HG03439 (cell line): ENCODE measurements at regions not wholly inside any gene's neighbourhood (a gene's known extent, or its start where the extent isn't known, plus 50 kb on each side); places are given as distances from the start of the nearest gene placed in this dataset.

Experiments
- ATAC-seq: cut with Tn5 transposase; IDR thresholded peaks from one replicate; pipeline ENCODE4 v1.9.1; 2021; ENCODE audit warnings: mild to moderate bottlenecking, moderate library complexity; ENCODE audit not compliant: unreplicated experiment

DNA sequence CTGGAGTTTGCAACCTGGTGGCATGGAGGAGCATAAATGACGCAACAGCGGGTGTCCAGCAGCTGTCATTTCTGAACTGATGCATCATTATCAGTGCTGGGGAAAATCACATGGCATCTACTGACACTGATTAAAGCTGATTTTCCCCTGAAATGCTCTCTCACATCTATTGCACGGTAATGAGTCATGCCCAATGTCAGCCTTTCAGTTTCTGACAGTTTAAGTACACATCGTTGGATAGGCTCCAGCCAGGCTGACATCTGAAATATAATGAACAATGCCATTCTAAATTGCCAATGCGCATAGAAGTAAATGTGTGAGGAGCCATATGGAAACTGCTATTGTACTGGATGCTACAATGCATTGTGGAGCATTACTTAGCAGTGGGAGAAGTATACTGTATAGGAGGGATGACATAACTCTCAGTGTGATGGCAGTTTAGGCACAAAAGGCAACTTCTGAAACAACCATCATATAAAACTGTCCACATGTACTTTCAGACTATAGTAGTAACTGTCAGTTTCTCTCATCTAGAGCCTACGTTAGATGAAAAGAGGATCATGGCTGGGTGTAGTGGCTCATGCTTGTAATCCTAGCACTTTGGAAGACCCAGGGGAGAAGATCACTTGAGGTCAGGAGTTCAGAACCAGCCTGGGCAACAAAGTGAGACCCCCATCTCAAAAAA lies 389.3 kb upstream of the DMAC1 start:
- ATAC-seq, result no peak

- ATAC-seq, result no peak
Observed at GRCh38 chr9:8186560-8186959, 387.0 kb upstream of the DMAC1 start.

- ATAC-seq, result no peak
Observed at GRCh38 chr9:8183618-8184017, 384.0 kb upstream of the DMAC1 start.

DNA sequence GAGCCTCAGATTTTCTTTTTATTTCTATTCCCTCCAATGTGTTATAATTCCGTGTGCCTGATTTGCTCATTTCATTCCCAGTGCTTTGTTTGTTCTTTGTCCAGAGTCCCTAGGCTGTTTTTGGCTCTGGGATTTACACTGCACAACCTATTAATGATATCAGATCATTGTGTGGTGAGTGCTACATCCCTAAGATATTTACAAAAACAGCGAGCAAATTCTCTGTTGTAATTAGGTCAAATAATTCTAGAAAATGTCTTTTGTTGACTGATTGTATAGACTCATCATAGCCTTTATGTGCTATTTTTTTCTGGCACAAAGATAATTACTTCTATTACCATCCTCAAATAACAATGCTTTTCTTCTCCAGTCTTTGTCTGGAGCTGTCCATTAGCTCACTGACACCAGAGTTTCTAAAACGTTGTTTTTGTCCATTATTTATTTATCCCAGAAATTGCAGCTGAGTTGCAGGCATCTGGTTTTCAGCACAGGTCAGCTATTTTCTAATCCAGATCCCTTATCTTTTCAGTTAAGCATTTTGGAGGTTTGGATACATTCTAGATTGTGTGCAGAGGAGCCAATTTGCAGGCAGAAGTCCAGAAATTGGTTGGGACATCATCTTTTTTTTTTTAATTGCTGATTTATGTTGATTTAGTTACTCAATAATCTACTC lies 379.9 kb upstream of the DMAC1 start:
- no peak for ATAC-seq

DNA sequence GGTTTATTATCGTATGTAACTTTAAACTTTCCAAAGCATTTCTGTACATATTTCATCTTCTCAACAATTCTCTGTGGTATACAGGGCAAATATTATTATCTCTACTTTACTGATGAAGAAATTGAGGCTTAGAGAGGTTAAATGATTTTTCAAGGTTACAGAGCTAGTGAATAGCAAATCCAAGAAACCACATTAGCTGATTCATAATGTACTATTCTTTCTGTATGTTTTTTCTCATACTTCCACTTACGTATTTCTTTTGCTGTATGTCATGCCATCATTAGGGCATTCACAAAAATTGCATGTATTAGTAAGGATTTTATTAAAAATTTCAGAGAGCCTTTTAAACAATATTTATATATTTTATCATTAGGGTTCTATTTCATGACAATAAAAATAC lies 372.4 kb upstream of the DMAC1 start:
- ATAC-seq, result no peak

DNA sequence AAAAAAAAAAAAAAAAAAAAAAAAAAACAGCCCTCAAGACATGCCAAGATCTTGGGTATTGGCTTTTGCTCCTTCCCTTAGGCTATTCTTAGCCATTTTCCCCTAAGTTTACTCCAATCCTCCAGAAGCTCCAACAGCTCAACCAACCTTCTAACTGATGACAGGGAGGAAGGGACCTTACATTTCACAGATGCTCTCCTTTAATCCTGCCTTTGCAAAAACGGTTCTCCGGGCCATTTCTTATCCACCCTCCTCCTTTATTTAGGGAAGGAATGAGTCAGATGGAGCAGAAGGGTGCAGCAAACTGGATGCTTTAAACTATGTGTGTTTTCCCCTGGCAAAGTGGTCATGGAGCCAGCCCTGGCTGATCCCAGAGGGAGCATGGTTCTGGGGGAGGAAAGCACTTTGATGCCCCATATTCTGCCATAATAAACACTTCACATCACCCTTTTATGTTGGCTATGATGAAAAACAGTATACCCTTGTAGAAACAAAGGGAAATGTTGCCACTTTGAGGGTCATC lies 369.4 kb upstream of the DMAC1 start:
- ATAC-seq, result no peak

- no peak for ATAC-seq
Observed at GRCh38 chr9:8160787-8161186, 361.2 kb upstream of the DMAC1 start.

- no peak for ATAC-seq
Observed at GRCh38 chr9:8158574-8158973, 359.0 kb upstream of the DMAC1 start.

DNA sequence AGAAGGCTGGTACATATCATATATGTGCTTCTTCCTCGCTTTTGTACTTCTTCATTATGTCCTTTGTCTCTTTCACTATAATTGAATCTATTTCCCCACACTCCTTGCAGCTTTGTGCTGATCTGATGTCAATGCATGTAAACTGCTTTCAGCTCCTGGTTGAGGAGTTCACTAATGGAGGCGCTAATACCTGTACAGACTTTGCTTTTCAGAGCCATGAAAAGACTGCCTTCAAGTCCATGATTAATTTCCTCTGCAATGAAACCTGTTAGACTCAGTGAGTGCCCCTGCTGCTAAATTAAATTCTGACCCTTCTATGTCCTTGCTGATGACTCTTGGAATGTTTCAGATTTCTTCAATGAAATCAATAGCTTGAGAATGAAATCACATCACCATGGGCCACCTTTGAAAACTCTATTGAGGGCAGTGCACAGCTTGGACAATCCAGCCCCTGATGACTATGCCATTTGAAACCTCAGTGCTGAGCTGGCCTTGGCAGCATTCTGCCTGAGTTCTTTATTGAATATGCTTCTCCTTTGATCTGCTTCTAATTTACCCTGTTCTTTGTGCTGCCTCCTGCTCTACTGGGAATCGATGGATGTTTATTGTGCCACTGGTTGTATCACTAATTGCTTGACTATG lies 358.2 kb upstream of the DMAC1 start:
- ATAC-seq, result no peak

- no peak for ATAC-seq
Observed at GRCh38 chr9:8156346-8156745, 356.8 kb upstream of the DMAC1 start.

- ATAC-seq, result no peak
Observed at GRCh38 chr9:8155706-8156105, 356.1 kb upstream of the DMAC1 start.

GRCh38 chr9:8143677-8144076 lies 344.1 kb upstream of the DMAC1 start:
- no peak for ATAC-seq

DNA sequence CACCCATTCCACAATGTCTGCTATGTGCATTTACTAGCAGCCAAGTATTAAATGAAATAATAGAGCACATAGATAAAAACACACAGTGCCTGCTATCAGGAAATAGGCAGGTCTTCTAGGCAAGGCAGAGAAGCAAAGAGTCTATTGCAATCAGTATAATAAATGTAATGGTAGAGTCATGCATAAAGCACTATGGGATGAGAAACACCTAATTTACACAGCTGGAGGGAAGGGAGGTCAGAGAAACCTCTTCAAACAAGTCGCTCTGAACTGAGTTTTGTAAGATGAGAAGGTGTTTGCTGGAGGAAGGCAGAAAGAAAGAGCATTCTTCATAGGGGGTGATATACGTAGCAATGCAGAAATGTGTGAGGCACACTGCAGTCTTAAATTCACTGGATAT lies 341.0 kb upstream of the DMAC1 start:
- no peak for ATAC-seq

DNA sequence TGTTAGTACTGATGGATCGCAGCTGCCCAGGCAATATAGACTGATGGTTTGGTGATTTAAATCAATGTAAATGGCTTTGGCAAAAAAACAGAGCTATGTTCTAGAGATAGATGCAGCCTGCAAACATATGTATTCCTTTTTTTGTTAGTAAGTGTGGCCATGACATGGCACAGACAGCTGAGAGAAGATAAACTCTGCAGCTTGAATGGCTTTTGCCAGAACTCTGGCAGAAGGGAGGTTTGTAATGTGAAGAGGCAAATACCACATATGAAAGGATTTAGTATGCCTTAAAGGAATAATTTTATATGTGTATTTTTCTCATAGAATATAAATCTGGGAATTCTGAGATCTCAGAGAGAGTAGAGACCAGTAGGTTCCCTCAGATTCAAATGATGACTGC lies 340.2 kb upstream of the DMAC1 start:
- no peak for ATAC-seq

- no peak for ATAC-seq
Observed at GRCh38 chr9:8136477-8136876, 336.9 kb upstream of the DMAC1 start.

GRCh38 chr9:8134635-8135034 lies 335.1 kb upstream of the DMAC1 start:
- no peak for ATAC-seq

- no peak for ATAC-seq
Observed at GRCh38 chr9:8133606-8134005, 334.0 kb upstream of the DMAC1 start.

DNA sequence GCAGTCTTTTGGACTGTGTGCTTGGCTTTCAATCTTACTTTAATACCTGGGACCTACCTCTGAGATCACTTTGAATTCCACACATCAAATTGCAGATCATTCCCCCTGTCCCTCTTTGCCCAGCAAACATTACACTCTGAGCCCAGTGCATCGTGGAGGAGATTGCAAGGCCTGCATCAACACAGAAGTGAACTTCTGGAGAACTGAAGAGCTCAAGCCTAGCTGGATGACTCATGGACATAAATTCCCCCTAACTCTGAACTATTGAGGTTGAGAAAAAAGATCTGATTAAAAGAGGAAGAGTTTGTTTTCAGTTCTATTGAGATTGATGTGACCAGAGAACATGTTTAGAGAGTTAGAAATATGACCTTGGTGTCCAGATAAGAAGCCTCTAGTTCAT lies 316.0 kb upstream of the DMAC1 start:
- no peak for ATAC-seq

DNA sequence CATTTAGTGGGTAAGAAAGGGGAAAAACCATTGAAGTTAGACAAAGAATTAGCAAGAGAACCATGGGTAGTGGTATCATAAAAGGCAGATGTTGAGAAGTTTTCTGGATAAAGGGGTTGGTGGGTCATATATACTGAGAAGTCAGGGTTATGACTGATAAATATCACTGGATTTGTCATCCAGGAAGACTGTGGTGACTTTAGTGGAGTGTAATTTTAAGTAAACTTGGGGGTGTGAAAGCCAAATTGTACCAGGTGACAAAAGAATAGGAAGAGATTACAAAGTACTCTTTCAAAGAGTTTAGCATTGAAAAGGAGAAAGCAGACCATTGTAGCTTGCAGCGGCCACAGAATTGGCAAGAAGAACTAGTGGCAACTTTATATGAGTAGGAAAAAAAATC lies 315.2 kb upstream of the DMAC1 start:
- ATAC-seq, result no peak

- no peak for ATAC-seq
Observed at GRCh38 chr9:8106362-8106761, 306.8 kb upstream of the DMAC1 start.

DNA sequence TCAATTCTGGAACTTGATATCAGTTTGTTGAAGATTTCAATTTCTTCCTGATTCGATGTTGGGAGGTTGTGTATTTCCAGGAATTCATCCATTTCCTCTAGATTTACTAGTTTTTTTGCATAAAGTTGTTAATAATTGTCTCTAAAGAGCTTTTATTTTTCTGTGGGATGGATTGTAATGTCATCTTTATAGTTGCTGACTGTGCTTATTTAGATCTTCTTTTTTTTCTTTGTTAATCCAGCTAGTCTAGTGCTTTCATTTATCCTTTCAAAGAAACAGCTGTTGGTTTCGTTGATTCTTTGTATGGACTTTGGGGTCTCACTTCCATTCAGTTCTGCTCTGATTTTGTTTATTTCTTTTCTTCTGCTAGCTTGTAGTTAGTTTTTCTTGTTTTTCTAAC lies 302.0 kb upstream of the DMAC1 start:
- ATAC-seq, result no peak

GRCh38 chr9:8096091-8096490 lies 296.5 kb upstream of the DMAC1 start:
- ATAC-seq, result no peak
